Liver (tissue), 8 donors: ENCODE measurements at regions not wholly inside any gene's neighbourhood (a gene's known extent, or its start where the extent isn't known, plus 50 kb on each side); places are given as distances from the start of the nearest gene placed in this dataset.

Experiments used
- DNase-seq: peaks from one replicate; pipeline ENCODE4 v3.0.0-alpha.2; 2017; ENCODE audit warnings: low spot score
- H3K27ac ChIP-seq, 2 donors: one replicate each; pipeline ENCODE4 v1.7.0; 2013; ENCODE audit warnings: inconsistent platforms in 2 of 2, low read length in 2 of 2, control low read depth in 1 of 2, low read depth in 1 of 2, mild to moderate bottlenecking in 1 of 2
- H3K27me3 ChIP-seq, 4 donors: one replicate each; pipeline versions ENCODE4 v1.6.1 to v1.7.0; 2013; ENCODE audit warnings: low read length in 3 of 4, inconsistent platforms in 1 of 4, mild to moderate bottlenecking in 1 of 4, moderate library complexity in 1 of 4; ENCODE audit not compliant: control insufficient read depth in 4 of 4, insufficient read depth in 4 of 4
- H3K36me3 ChIP-seq, 4 donors: one replicate each; pipeline versions ENCODE4 v1.6.1 to v1.7.0; 2013; ENCODE audit warnings: low read length in 3 of 4, mild to moderate bottlenecking in 3 of 4, low read depth in 1 of 4, moderate library complexity in 1 of 4; ENCODE audit not compliant: control insufficient read depth in 4 of 4, insufficient read depth in 3 of 4
- H3K4me1 ChIP-seq, 4 donors: one replicate each; pipeline versions ENCODE4 v1.6.1 to v1.7.0; 2013; ENCODE audit warnings: low read length in 3 of 4, mild to moderate bottlenecking in 3 of 4, moderate library complexity in 1 of 4; ENCODE audit not compliant: control insufficient read depth in 4 of 4, insufficient read depth in 4 of 4
- H3K4me3 ChIP-seq, 3 donors: one replicate each; pipeline versions ENCODE4 v1.6.1 to v1.7.0; 2013; ENCODE audit warnings: low read length in 3 of 3, control low read depth in 1 of 3, low read depth in 1 of 3, mild to moderate bottlenecking in 1 of 3
- H3K9ac ChIP-seq, 2 donors: one replicate each; pipeline ENCODE4 v1.7.0; 2013; ENCODE audit warnings: low read length in 2 of 2, mild to moderate bottlenecking in 2 of 2, moderate library complexity in 2 of 2, control low read depth in 1 of 2, low read depth in 1 of 2
- H3K9me3 ChIP-seq, 4 donors: one replicate each; pipeline versions ENCODE4 v1.6.1 to v1.7.0; 2013; ENCODE audit warnings: low read length in 3 of 4; ENCODE audit not compliant: control insufficient read depth in 4 of 4
- CTCF ChIP-seq: fragments of 150-350 bp; IDR thresholded peaks from 2 replicates; pipeline ENCODE4 v1.5.1; 2017; ENCODE audit warnings: improper control_type of control experiment, low read depth, low read length; ENCODE audit not compliant: missing input control
- EGR1 ChIP-seq, 2 donors: IDR thresholded peaks; 2 replicates each; pipeline ENCODE4 v1.6.1; 2016 to 2018; ENCODE audit warnings: antibody characterized with exemption in 2 of 2, low read depth in 2 of 2
- FOXA1 ChIP-seq: IDR thresholded peaks from 2 replicates; pipeline ENCODE4 v1.6.1; 2016; ENCODE audit warnings: antibody characterized with exemption
- FOXA2 ChIP-seq: IDR thresholded peaks from 2 replicates; pipeline ENCODE4 v1.6.1; 2016; ENCODE audit warnings: antibody characterized with exemption
- GABPA ChIP-seq, 2 donors: IDR thresholded peaks in 1 of 2; conservative IDR thresholded peaks in 1 of 2; 2 replicates each; pipeline ENCODE4 v1.6.1; 2016; ENCODE audit warnings: antibody characterized with exemption in 2 of 2, mild to moderate bottlenecking in 1 of 2, moderate library complexity in 1 of 2
- HNF4A ChIP-seq, 2 donors: conservative IDR thresholded peaks; 2 replicates each; pipeline ENCODE4 v1.6.1; 2016; ENCODE audit warnings: antibody characterized with exemption in 2 of 2, mild to moderate bottlenecking in 2 of 2
- HNF4G ChIP-seq: IDR thresholded peaks from 2 replicates; pipeline ENCODE4 v1.6.1; 2016; ENCODE audit warnings: antibody characterized with exemption
- JUND ChIP-seq, 2 donors: IDR thresholded peaks; 2 replicates each; pipeline ENCODE4 v1.6.1; 2016; ENCODE audit warnings: antibody characterized with exemption in 2 of 2
- MAX ChIP-seq: IDR thresholded peaks from 2 replicates; pipeline ENCODE4 v1.6.1; 2016; ENCODE audit warnings: antibody characterized with exemption
- NR2F2 ChIP-seq: IDR thresholded peaks from 2 replicates; pipeline ENCODE4 v1.6.1; 2016; ENCODE audit warnings: antibody characterized with exemption
- RAD21 ChIP-seq, 2 donors: IDR thresholded peaks; 2 replicates each; pipeline ENCODE4 v1.6.1; 2016; ENCODE audit warnings: antibody characterized with exemption in 2 of 2, mild to moderate bottlenecking in 2 of 2
- RXRA ChIP-seq, 2 donors: IDR thresholded peaks; 2 replicates each; pipeline ENCODE4 v1.6.1; 2017 to 2018; ENCODE audit warnings: antibody characterized with exemption in 2 of 2, mild to moderate bottlenecking in 1 of 2
- SP1 ChIP-seq: IDR thresholded peaks from 2 replicates; pipeline ENCODE4 v1.6.1; 2018; ENCODE audit warnings: antibody characterized with exemption, mild to moderate bottlenecking
- TAF1 ChIP-seq: conservative IDR thresholded peaks from 2 replicates; pipeline ENCODE4 v1.6.1; 2016; ENCODE audit warnings: antibody characterized with exemption, mild to moderate bottlenecking
- YY1 ChIP-seq: IDR thresholded peaks from 2 replicates; pipeline ENCODE4 v1.6.1; 2016; ENCODE audit warnings: antibody characterized with exemption, mild to moderate bottlenecking
- WGBS: extraction: QIAGEN DNeasy Blood & Tissue Kit; methylation state at CpG from one replicate; pipeline ENCODE4 v1.1.7; 2013; 5-methylcytosine and 5-hydroxymethylcytosine counted together
- TF ChIP-seq, protein P1 (sequence below): IDR thresholded peaks from 2 replicates; pipeline ENCODE4 v1.6.1; 2016; ENCODE audit warnings: antibody characterized with exemption
- TF ChIP-seq, protein P2 (sequence below): IDR thresholded peaks from 2 replicates; pipeline ENCODE4 v1.6.1; 2016; ENCODE audit warnings: antibody characterized with exemption, mild to moderate bottlenecking
- TF ChIP-seq, protein P3 (sequence below): IDR thresholded peaks from 2 replicates; pipeline ENCODE4 v1.6.1; 2016; ENCODE audit warnings: antibody characterized with exemption
- donor health status: healthy.
- donor health status: healthy.
- donor health status: healthy.
- donor health status: healthy.
- donor health status: healthy.

DNA sequence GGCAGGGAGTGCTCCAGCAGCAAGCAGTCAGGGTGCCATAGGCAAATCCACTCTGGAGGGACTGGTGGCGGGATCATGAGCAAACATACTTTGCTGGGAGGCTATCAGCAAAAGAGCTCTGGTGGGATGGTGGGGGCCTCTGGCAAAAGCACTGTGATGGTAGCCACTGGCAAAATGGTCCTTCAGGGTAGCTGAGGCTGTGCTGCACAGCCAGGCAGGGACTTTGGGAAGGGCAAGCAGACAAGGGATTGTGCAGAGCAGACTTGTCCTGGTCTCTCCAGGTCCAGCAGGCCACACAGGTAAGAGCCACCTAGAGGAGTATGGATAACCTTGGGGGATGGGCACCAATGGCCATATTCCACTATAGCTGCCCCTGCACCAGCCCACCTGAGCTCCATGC, 129.4 kb upstream of the OTOS start:
- 96% methylated on average over 1 of the region's 1 CpG for WGBS
- Histone ChIP-seq H3K36me3 (no peaks in the 10 kb centered on the region), H3K9me3 (peaks cover 0 to 13% (median 4%) of the 10 kb centered on the region in 4 donors), H3K4me3 (no peak overlapping the region), H3K9ac (no peak overlapping the region), H3K27ac (no peak overlapping the region), H3K27me3 (peaks cover 0 to 2% (median 0%) of the 10 kb centered on the region in 4 donors), H3K4me1 (no peaks in the 10 kb centered on the region)
- no peak for TF ChIP-seq CTCF
- no peak for TF ChIP-seq EGR1 (IDR thresholded peaks at IDR 0.05; ENCODE audit: low read depth in 2 of 2)
- TF ChIP-seq, protein P1, sequence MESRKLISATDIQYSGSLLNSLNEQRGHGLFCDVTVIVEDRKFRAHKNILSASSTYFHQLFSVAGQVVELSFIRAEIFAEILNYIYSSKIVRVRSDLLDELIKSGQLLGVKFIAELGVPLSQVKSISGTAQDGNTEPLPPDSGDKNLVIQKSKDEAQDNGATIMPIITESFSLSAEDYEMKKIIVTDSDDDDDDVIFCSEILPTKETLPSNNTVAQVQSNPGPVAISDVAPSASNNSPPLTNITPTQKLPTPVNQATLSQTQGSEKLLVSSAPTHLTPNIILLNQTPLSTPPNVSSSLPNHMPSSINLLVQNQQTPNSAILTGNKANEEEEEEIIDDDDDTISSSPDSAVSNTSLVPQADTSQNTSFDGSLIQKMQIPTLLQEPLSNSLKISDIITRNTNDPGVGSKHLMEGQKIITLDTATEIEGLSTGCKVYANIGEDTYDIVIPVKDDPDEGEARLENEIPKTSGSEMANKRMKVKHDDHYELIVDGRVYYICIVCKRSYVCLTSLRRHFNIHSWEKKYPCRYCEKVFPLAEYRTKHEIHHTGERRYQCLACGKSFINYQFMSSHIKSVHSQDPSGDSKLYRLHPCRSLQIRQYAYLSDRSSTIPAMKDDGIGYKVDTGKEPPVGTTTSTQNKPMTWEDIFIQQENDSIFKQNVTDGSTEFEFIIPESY: no peak
- TF ChIP-seq SP1: no peak
- TF ChIP-seq, protein P2, sequence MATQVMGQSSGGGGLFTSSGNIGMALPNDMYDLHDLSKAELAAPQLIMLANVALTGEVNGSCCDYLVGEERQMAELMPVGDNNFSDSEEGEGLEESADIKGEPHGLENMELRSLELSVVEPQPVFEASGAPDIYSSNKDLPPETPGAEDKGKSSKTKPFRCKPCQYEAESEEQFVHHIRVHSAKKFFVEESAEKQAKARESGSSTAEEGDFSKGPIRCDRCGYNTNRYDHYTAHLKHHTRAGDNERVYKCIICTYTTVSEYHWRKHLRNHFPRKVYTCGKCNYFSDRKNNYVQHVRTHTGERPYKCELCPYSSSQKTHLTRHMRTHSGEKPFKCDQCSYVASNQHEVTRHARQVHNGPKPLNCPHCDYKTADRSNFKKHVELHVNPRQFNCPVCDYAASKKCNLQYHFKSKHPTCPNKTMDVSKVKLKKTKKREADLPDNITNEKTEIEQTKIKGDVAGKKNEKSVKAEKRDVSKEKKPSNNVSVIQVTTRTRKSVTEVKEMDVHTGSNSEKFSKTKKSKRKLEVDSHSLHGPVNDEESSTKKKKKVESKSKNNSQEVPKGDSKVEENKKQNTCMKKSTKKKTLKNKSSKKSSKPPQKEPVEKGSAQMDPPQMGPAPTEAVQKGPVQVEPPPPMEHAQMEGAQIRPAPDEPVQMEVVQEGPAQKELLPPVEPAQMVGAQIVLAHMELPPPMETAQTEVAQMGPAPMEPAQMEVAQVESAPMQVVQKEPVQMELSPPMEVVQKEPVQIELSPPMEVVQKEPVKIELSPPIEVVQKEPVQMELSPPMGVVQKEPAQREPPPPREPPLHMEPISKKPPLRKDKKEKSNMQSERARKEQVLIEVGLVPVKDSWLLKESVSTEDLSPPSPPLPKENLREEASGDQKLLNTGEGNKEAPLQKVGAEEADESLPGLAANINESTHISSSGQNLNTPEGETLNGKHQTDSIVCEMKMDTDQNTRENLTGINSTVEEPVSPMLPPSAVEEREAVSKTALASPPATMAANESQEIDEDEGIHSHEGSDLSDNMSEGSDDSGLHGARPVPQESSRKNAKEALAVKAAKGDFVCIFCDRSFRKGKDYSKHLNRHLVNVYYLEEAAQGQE: no peak
- TF ChIP-seq JUND (IDR thresholded peaks at IDR 0.05): no peak
- TF ChIP-seq HNF4A (conservative IDR thresholded peaks at IDR 0.05): no peak
- no peak for TF ChIP-seq GABPA (IDR thresholded peaks at IDR 0.05 in 1 of 2, conservative IDR thresholded peaks at IDR 0.05 in 1 of 2)
- no peak for TF ChIP-seq YY1
- TF ChIP-seq, protein P3, sequence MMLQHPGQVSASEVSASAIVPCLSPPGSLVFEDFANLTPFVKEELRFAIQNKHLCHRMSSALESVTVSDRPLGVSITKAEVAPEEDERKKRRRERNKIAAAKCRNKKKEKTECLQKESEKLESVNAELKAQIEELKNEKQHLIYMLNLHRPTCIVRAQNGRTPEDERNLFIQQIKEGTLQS: no peak
- TF ChIP-seq NR2F2: no peak
- no peak for TF ChIP-seq TAF1
- no peak for TF ChIP-seq RAD21 (IDR thresholded peaks at IDR 0.05)
- no peak for TF ChIP-seq HNF4G
- no peak for TF ChIP-seq MAX
- no peak for TF ChIP-seq FOXA2
- no peak for TF ChIP-seq RXRA (IDR thresholded peaks at IDR 0.05)
- no peak for TF ChIP-seq FOXA1
- no peak for DNase-seq
